ENCODE measurements at regions not wholly inside any gene's neighbourhood (a gene's known extent, or its start where the extent isn't known, plus 50 kb on each side); places are given as distances from the start of the nearest gene placed in this dataset.
"Not testable (repeated sequence)": the region's sequence is repeated elsewhere in the genome, so short reads cannot be mapped to it uniquely, and the experiment has no call there.

DNA sequence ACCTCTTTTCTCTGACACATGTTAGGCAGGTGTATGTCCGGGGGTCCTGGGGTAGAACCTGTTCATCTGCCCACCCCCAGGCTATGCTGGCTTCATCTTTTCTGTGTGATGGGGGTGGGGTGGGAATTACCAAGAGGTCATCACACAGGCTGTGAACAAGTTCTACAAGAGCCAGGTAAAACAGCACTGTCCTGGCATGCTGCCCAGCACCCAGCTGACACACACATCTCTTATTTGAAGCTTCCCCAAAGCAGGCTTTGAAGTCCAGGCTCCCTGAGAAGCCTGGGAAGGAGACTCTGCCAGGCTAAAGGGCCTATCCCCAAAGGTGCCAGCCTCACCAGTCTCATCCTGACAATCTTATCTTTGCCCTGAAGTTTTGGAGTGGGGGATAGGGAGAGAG lies 141.1 kb downstream of the ALG10 start:
- Mint-ChIP-seq H3K4me1 (ENCODE audit: insufficient read depth, unreplicated experiment) (no peaks in the 10 kb centered on the region), H3K4me3 (ENCODE audit: unreplicated experiment) (no peak overlapping the region), H3K36me3 (ENCODE audit: insufficient read depth, unreplicated experiment) (no peaks in the 10 kb centered on the region), H3K27me3 (ENCODE audit: insufficient read depth, unreplicated experiment) (no peaks in the 10 kb centered on the region), H3K9me3 (ENCODE audit: unreplicated experiment) (peaks cover 8% of the 10 kb centered on the region), H3K27ac (ENCODE audit: low read depth, unreplicated experiment) (no peak overlapping the region)
- DNase-seq (ENCODE audit: unreplicated experiment): no peak
- BruUV-seq (replicated peaks): no TSS peak
- ChIA-PET CTCF (no interaction called here), POLR2A (no interaction called here)
- intact Hi-C loops (cut with micrococcal nuclease): no loop called here
- TF ChIP-seq, protein P1, sequence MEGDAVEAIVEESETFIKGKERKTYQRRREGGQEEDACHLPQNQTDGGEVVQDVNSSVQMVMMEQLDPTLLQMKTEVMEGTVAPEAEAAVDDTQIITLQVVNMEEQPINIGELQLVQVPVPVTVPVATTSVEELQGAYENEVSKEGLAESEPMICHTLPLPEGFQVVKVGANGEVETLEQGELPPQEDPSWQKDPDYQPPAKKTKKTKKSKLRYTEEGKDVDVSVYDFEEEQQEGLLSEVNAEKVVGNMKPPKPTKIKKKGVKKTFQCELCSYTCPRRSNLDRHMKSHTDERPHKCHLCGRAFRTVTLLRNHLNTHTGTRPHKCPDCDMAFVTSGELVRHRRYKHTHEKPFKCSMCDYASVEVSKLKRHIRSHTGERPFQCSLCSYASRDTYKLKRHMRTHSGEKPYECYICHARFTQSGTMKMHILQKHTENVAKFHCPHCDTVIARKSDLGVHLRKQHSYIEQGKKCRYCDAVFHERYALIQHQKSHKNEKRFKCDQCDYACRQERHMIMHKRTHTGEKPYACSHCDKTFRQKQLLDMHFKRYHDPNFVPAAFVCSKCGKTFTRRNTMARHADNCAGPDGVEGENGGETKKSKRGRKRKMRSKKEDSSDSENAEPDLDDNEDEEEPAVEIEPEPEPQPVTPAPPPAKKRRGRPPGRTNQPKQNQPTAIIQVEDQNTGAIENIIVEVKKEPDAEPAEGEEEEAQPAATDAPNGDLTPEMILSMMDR (IDR thresholded peaks at IDR 0.05; ENCODE audit: unreplicated experiment): no peak

DNA sequence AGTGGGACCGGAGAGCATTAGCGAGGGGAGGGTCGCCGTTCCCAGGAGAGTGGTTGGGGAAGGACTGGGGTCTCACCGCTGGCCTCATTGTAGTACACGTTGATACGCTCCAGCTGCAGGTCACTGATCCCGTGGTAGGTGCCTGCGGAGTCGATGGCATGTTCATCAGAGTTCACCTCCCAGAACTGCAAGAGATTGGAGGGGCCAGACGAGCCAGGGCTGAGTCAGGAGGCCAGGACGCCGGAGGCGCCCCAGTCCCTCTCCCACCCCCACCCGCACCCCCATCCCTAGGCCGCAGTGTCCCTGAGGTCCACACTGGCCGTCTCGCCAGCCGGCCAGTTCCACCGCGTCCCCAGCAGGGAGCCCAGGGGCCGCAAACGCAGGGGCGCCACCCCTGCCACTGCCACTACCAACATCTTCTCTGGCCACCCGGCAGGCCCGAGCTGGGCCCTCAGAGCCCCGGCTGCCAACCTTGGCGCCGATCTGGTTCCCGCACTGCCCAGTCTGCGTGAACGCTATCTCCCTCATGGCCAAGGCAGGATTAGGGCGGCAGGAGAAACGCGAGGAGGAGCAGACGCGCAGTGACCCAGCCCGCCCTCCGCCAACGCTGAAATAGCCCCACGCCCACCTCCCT lies 144.2 kb downstream of the ALG10 start:
- no peak overlapping the region for H3K27ac Mint-ChIP-seq (ENCODE audit: low read depth, unreplicated experiment)
- H3K36me3 Mint-ChIP-seq (ENCODE audit: insufficient read depth, unreplicated experiment): no peaks in the 10 kb centered on the region
- no peak for DNase-seq (ENCODE audit: unreplicated experiment)
- H3K27me3 Mint-ChIP-seq (ENCODE audit: insufficient read depth, unreplicated experiment): no peaks in the 10 kb centered on the region
- TF ChIP-seq, protein P1 (IDR thresholded peaks at IDR 0.05; ENCODE audit: unreplicated experiment): no peak
- H3K9me3 Mint-ChIP-seq (ENCODE audit: unreplicated experiment): peaks cover 15% of the 10 kb centered on the region
- POLR2A ChIA-PET: no interaction called here
- BruUV-seq (replicated peaks): no TSS peak
- CTCF ChIA-PET: interaction anchor here (1.1 kb wide), 1 partner anchor 9 kb away, joined by 3 read pairs; no protein-coding TSS in a partner anchor
- intact Hi-C loops (cut with micrococcal nuclease): no loop called here
- no peak overlapping the region for H3K4me3 Mint-ChIP-seq (ENCODE audit: unreplicated experiment)
- H3K4me1 Mint-ChIP-seq (ENCODE audit: insufficient read depth, unreplicated experiment): no peaks in the 10 kb centered on the region

DNA sequence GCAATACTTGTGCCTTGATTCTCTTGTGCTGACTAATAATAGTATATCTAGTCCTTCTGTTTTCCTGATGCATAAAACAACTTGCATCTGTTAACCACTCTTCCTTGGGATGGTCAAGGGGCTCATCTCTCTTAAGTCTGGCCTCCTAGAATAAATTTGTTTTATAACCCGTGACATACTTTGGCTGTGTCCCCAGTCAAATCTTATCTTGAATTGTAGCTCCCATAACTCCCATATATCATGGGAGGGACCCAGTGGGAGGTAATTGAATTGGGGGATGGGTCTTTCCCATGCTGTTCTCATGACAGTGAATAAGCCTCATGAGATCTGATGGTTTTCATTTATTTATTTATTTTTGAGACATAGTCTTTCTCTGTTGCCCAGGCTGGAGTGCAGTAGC lies 146.2 kb downstream of the ALG10 start:
- H3K36me3 Mint-ChIP-seq (ENCODE audit: insufficient read depth, unreplicated experiment); POLR2A ChIA-PET; BruUV-seq (replicated peaks); H3K4me3 Mint-ChIP-seq (ENCODE audit: unreplicated experiment); H3K27ac Mint-ChIP-seq (ENCODE audit: low read depth, unreplicated experiment); DNase-seq (ENCODE audit: unreplicated experiment); H3K4me1 Mint-ChIP-seq (ENCODE audit: insufficient read depth, unreplicated experiment); intact Hi-C loops (cut with micrococcal nuclease); H3K27me3 Mint-ChIP-seq (ENCODE audit: insufficient read depth, unreplicated experiment): not testable (repeated sequence)
- CTCF ChIA-PET: interaction anchor here (0.7 kb wide), 1 partner anchor 47 kb away, joined by 3 read pairs; no protein-coding TSS in a partner anchor
- peaks cover 21% of the 10 kb centered on the region for H3K9me3 Mint-ChIP-seq (ENCODE audit: unreplicated experiment)

DNA sequence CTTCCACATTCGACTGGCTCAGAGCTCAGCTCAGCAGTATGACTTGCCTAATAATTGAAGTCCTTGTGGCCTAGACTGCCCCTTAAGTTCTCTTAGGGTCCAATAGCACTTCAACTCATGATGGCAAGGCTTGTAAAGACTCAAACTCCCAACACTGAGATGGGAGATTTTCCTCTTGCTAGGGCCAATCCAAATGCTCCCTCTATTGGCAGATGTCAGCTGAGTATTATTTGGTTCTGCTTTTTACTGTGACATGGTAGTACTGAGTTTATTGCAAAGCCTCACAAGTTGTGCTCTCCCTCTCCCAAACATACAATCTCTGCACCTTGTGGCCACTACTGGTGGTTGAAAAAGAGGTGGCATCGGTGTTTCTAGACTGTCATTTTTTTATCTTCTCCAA lies 164.2 kb downstream of the ALG10 start:
- H3K36me3 Mint-ChIP-seq (ENCODE audit: insufficient read depth, unreplicated experiment): no peaks in the 10 kb centered on the region
- no TSS peak for BruUV-seq (replicated peaks)
- no peaks in the 10 kb centered on the region for H3K27me3 Mint-ChIP-seq (ENCODE audit: insufficient read depth, unreplicated experiment)
- H3K9me3 Mint-ChIP-seq (ENCODE audit: unreplicated experiment): peaks cover 13% of the 10 kb centered on the region
- POLR2A ChIA-PET: no interaction called here
- H3K27ac Mint-ChIP-seq (ENCODE audit: low read depth, unreplicated experiment): no peak overlapping the region
- TF ChIP-seq, protein P1 (IDR thresholded peaks at IDR 0.05; ENCODE audit: unreplicated experiment): no peak
- no peak overlapping the region for H3K4me3 Mint-ChIP-seq (ENCODE audit: unreplicated experiment)
- CTCF ChIA-PET: interaction anchor here (1.2 kb wide), 1 partner anchor 64 kb away, joined by 3 read pairs; no protein-coding TSS in a partner anchor
- intact Hi-C loops (cut with micrococcal nuclease): no loop called here
- H3K4me1 Mint-ChIP-seq (ENCODE audit: insufficient read depth, unreplicated experiment): no peaks in the 10 kb centered on the region
- no peak for DNase-seq (ENCODE audit: unreplicated experiment)

DNA sequence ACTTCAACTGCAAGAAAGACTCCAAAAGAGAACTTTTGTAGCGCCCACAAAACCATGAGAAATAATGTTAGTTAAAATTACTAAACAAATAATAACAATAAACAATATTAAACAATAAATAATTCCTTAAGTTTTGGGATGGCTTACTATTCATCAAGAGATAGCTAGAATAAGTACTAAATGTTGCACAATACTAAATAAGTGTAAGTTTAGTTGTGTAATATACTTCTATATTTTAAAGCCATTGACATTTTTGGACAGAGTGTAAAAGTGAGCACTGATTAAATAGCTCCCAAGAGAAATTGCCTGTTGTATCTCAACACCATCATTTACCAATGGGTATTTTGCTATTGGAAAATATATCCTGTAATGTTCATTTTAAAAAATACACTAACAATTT lies 166.7 kb downstream of the ALG10 start:
- Mint-ChIP-seq H3K27me3 (ENCODE audit: insufficient read depth, unreplicated experiment) (no peaks in the 10 kb centered on the region), H3K4me1 (ENCODE audit: insufficient read depth, unreplicated experiment) (no peaks in the 10 kb centered on the region), H3K27ac (ENCODE audit: low read depth, unreplicated experiment) (no peak overlapping the region), H3K4me3 (ENCODE audit: unreplicated experiment) (no peak overlapping the region), H3K36me3 (ENCODE audit: insufficient read depth, unreplicated experiment) (no peaks in the 10 kb centered on the region), H3K9me3 (ENCODE audit: unreplicated experiment) (peaks cover 14% of the 10 kb centered on the region)
- DNase-seq (ENCODE audit: unreplicated experiment): no peak
- TF ChIP-seq, protein P1 (IDR thresholded peaks at IDR 0.05; ENCODE audit: unreplicated experiment): no peak
- BruUV-seq (replicated peaks): no TSS peak
- CTCF ChIA-PET: no interaction called here
- POLR2A ChIA-PET: no interaction called here
- intact Hi-C loops (cut with micrococcal nuclease): no loop called here

Measured in MCF 10A (cell line).